Heart left ventricle (tissue), 13 donors: ENCODE measurements at regions not wholly inside any gene's neighbourhood (a gene's known extent, or its start where the extent isn't known, plus 50 kb on each side); places are given as distances from the start of the nearest gene placed in this dataset.

Experiments used
- POLR2A ChIP-seq, 2 donors: fragments of 450-650 bp; IDR thresholded peaks; one replicate each; pipeline ENCODE4 v1.6.1; 2017; ENCODE audit warnings: antibody characterized with exemption in 2 of 2, mild to moderate bottlenecking in 2 of 2, moderate library complexity in 2 of 2
- TF ChIP-seq, protein P1 (sequence below), 12 donors: fragments of 200-600 bp; sonication (generic) in 4 of 12; IDR thresholded peaks; one replicate each; pipeline versions ENCODE4 v1.5.0 to v1.8.0; 2018 to 2022; ENCODE audit warnings: antibody characterized with exemption in 12 of 12, mild to moderate bottlenecking in 5 of 12
- donor health status: ischemic (EF 13 %, LVEDD 7.1; RV severe dilation, severe dysfunction).
- donor health status: DM: no; HTN: yes; CAD: no.
- donor health status: DM: no; HTN: no; CAD: no.
- donor health status: ischemic (EF 25% LVEDD 6.9; RV normal size, moderate dysfunction).
- donor health status: ischemic (EF 25% LVEDD 5.7; RV mildly dilated, moderate dysfunction).
- donor health status: ischemic (EF 35%, LVEDD 5.7; RV mildly dilated, moderate dysfunction).
- donor health status: nonischemic (EF 11% LVEDD 7.7; RV severe dilation, severe dysfunction).
- donor health status: DM: yes; HTN: yes; CAD: no.
- donor health status: PGD.
- donor health status: ischemic (EF 29% LVEDD 5.4; RV normal size, mild dysfunction).
- donor health status: nonischemic (EF 23%, LVEDD 6.1; RV moderate dilation, normal function).

DNA sequence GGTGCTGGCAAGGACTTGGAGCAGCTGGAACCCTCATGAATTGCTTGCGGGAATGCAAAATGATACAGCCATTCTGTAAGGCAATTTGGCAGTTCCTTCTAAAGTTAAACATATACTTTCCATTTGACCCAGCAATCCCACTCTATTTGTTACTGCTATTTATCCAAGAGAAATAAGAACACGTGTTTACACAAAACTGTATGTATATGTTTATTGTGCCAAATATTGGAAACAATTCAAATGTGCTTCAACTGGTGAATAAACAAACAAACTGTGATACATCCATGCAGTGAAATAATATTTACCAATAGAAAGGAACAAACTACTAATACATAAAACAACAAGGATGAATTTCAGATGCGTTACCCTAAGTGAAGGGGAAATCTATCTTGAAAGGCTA lies 60.0 kb upstream of the NTRK3 start:
- TF ChIP-seq, protein P1, sequence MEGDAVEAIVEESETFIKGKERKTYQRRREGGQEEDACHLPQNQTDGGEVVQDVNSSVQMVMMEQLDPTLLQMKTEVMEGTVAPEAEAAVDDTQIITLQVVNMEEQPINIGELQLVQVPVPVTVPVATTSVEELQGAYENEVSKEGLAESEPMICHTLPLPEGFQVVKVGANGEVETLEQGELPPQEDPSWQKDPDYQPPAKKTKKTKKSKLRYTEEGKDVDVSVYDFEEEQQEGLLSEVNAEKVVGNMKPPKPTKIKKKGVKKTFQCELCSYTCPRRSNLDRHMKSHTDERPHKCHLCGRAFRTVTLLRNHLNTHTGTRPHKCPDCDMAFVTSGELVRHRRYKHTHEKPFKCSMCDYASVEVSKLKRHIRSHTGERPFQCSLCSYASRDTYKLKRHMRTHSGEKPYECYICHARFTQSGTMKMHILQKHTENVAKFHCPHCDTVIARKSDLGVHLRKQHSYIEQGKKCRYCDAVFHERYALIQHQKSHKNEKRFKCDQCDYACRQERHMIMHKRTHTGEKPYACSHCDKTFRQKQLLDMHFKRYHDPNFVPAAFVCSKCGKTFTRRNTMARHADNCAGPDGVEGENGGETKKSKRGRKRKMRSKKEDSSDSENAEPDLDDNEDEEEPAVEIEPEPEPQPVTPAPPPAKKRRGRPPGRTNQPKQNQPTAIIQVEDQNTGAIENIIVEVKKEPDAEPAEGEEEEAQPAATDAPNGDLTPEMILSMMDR (IDR thresholded peaks at IDR 0.05), result no peak
- TF ChIP-seq POLR2A (IDR thresholded peaks at IDR 0.05), result no peak
